Suprapubic skin (tissue), 3 donors: ENCODE measurements at regions not wholly inside any gene's neighbourhood (a gene's known extent, or its start where the extent isn't known, plus 50 kb on each side); places are given as distances from the start of the nearest gene placed in this dataset.

Experiments used
- CTCF ChIP-seq, 2 donors: fragments of 200-600 bp in 1 of 2; fragments of 450-650 bp in 1 of 2; sonication (generic) in 1 of 2; IDR thresholded peaks; one replicate each; pipeline ENCODE4 v1.5.1; 2016 to 2019; ENCODE audit warnings: antibody characterized with exemption in 2 of 2, mild to moderate bottlenecking in 1 of 2, moderate library complexity in 1 of 2
- POLR2A ChIP-seq, 2 donors: fragments of 450-650 bp; IDR thresholded peaks; one replicate each; pipeline ENCODE4 v1.6.1; 2017; ENCODE audit warnings: antibody characterized with exemption in 2 of 2, mild to moderate bottlenecking in 2 of 2, moderate library complexity in 2 of 2

- TF ChIP-seq CTCF (IDR thresholded peaks at IDR 0.05) (no peak), POLR2A (IDR thresholded peaks at IDR 0.05) (no peak)
Measured at GRCh38 chr4:159697322-159698283, 594.7 kb downstream of the RAPGEF2 start.
